ENCODE measurements at regions not wholly inside any gene's neighbourhood (a gene's known extent, or its start where the extent isn't known, plus 50 kb on each side); places are given as distances from the start of the nearest gene placed in this dataset.

GRCh38 chr15:96182736-96183513 lies 147.6 kb upstream of the NR2F2 start:
- no peak for TF ChIP-seq CTCF (IDR thresholded peaks at IDR 0.05)

- TF ChIP-seq CTCF (IDR thresholded peaks at IDR 0.05), result no peak
These were observed 147.0 kb upstream of the NR2F2 start for GRCh38 chr15:96183514-96183850.

- no peak for TF ChIP-seq CTCF (IDR thresholded peaks at IDR 0.05)
These were observed 146.6 kb upstream of the NR2F2 start for GRCh38 chr15:96183867-96184266.

GRCh38 chr15:96184297-96184696 lies 146.2 kb upstream of the NR2F2 start:
- TF ChIP-seq CTCF (IDR thresholded peaks at IDR 0.05), result no peak

- TF ChIP-seq CTCF (IDR thresholded peaks at IDR 0.05), result no peak
These were observed 144.4 kb upstream of the NR2F2 start for GRCh38 chr15:96186105-96186504.

GRCh38 chr15:96187341-96188305 lies 142.9 kb upstream of the NR2F2 start:
- TF ChIP-seq CTCF (IDR thresholded peaks at IDR 0.05), result no peak

GRCh38 chr15:96197721-96198120 lies 132.8 kb upstream of the NR2F2 start:
- TF ChIP-seq CTCF (IDR thresholded peaks at IDR 0.05), result no peak
